Lower leg skin (tissue), 4 donors: ENCODE measurements at regions not wholly inside any gene's neighbourhood (a gene's known extent, or its start where the extent isn't known, plus 50 kb on each side); places are given as distances from the start of the nearest gene placed in this dataset.
"Not testable (repeated sequence)": the region's sequence is repeated elsewhere in the genome, so short reads cannot be mapped to it uniquely, and the experiment has no call there.

ENCODE experiments used
- DNase-seq, 2 donors: peaks; one replicate each; pipeline ENCODE4 v3.0.0-alpha.2; 2019; ENCODE audit warnings: low spot score in 2 of 2
- H3K4me3 ChIP-seq: fragments of 200-600 bp; sonication (generic); 2 replicates; pipeline ENCODE4 v1.5.1; 2017; ENCODE audit warnings: mild to moderate bottlenecking, low read depth; ENCODE audit not compliant: poor library complexity, severe bottlenecking
- POLR2A ChIP-seq, 2 donors: fragments of 450-650 bp; IDR thresholded peaks; one replicate each; pipeline ENCODE4 v1.6.1; 2016 to 2017; ENCODE audit warnings: antibody characterized with exemption in 2 of 2, mild to moderate bottlenecking in 1 of 2, moderate library complexity in 1 of 2
- WGBS, 2 donors: methylation state at CpG; one replicate each; pipeline ENCODE4 v1.1.5; 2018; 5-methylcytosine and 5-hydroxymethylcytosine counted together
- intact Hi-C: fragments of 100-400 bp; cut with DNase I; formaldehyde crosslinking; loops from one replicate; pipeline ENCODE4 v1.15.0; 2023; ENCODE audit warnings: low total_unique reads
- TF ChIP-seq, protein P1 (sequence below), 3 donors: fragments of 450-650 bp; IDR thresholded peaks; one replicate each; pipeline ENCODE4 v1.5.1; 2016; ENCODE audit warnings: antibody characterized with exemption in 3 of 3, mild to moderate bottlenecking in 3 of 3, moderate library complexity in 2 of 3

DNA sequence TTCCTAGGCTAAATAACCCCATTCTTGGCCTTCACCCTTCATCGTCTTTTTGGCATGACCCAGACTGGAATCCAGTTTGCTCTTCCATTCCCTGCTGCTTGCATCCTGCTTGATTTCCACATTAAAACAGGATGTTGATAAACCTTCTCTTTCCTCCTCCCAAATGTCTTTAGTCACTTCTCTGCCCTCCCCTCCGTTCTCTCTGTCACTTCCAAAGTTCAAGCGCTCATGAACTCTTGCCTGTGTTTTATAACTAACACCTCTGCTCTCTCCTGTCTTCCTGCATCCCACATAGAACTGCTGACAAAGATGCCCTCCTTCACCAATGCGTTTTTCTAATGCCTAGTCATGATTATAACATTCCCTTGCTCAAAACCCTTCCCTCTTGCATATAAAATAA, 65.6 kb upstream of the SLC44A3 start:
- no peak for DNase-seq
- WGBS, 2 donors: 57 to 84% methylated on average over 4 of the region's 4 CpGs
- intact Hi-C loops: no loop called here
- TF ChIP-seq POLR2A (IDR thresholded peaks at IDR 0.05): no peak
- TF ChIP-seq, protein P1, sequence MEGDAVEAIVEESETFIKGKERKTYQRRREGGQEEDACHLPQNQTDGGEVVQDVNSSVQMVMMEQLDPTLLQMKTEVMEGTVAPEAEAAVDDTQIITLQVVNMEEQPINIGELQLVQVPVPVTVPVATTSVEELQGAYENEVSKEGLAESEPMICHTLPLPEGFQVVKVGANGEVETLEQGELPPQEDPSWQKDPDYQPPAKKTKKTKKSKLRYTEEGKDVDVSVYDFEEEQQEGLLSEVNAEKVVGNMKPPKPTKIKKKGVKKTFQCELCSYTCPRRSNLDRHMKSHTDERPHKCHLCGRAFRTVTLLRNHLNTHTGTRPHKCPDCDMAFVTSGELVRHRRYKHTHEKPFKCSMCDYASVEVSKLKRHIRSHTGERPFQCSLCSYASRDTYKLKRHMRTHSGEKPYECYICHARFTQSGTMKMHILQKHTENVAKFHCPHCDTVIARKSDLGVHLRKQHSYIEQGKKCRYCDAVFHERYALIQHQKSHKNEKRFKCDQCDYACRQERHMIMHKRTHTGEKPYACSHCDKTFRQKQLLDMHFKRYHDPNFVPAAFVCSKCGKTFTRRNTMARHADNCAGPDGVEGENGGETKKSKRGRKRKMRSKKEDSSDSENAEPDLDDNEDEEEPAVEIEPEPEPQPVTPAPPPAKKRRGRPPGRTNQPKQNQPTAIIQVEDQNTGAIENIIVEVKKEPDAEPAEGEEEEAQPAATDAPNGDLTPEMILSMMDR (IDR thresholded peaks at IDR 0.05): no peak
- H3K4me3 ChIP-seq: no peak overlapping the region

DNA sequence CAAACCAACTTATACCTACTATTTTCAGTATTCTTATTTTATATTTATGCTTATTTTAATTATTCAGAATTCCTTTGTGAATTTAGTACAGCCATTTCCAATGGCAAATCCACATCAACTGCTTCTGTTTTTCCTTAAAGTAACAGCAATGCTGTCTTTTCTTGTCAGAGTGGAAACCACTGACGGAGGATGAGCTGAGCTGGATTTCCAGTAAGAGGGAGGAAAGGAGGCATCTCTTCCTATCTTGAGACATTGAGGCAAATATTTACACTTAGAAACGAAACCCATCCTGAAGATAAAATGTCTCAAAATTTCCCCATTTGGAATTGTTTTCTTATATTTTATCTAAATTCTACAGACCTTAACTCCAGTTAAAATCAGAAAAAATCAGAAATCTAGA, 66.1 kb upstream of the SLC44A3 start:
- intact Hi-C loops: no loop called here
- DNase-seq: no peak
- TF ChIP-seq, protein P1 (IDR thresholded peaks at IDR 0.05): no peak
- no peak for TF ChIP-seq POLR2A (IDR thresholded peaks at IDR 0.05)
- WGBS, 2 donors: 80 to 89% methylated on average over 2 of the region's 2 CpGs
- H3K4me3 ChIP-seq: no peak overlapping the region

DNA sequence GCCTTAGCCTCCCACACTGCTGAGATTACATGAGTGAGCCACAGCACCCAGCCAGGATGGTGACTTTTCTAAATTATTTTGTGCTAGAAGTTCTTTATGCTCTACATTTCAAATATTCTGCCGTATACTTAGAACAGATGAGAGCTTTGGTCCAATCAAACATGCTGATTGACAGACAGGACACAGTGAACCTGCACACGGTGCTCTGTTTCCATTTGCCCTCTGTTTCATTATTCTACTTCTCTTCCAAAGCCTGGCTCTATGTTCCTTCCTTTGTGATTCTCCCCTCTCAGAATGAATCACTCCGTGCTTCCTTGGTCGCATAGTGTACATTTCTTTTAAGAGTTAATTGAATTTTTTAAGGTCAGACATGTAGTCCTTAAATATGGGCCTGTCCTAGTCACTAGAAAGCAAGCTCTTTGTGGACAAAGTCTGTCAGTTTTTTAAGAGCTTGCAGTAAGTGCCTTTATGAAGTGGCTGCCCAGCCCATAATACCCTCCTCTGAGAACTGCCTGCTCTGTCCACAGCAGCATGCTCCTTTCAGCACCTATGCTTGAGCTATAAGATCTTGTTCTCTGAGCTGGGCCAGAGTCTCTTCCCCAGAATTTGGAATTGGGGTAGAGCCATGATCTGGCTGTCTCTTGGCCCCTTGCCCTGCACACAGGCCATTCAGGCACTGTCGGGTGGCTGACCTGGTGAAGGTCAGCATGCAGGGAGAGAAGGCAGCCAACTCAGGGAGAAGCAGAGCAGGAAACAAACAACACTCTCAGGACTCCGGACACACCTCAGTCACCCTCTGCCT, 66.8 kb upstream of the SLC44A3 start:
- TF ChIP-seq, protein P1 (IDR thresholded peaks at IDR 0.05): no peak
- no peak for TF ChIP-seq POLR2A (IDR thresholded peaks at IDR 0.05)
- intact Hi-C loops: no loop called here
- H3K4me3 ChIP-seq: no peak overlapping the region
- DNase-seq: no peak
- WGBS, 2 donors: 55 to 76% methylated on average over 6 of the region's 6 CpGs

DNA sequence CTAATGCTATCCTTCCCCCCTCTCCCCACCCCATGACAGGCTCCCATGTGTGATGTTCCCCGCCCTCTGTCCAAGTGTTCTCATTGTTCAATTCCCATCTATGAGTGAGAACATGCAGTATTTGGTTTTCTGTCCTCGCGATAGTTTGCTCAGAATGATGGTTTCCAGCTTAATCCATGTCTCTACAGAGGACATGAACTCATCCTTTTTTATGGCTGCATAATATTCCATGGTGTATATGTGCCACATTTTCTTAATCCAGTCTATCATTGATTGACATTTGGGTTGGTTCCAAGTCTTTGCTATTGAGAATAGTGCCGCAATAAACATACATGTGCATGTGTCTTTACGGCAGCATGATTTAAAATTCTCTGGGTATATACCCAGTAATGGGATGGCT, 68.7 kb upstream of the SLC44A3 start:
- H3K4me3 ChIP-seq, DNase-seq, intact Hi-C loops: not testable (repeated sequence)
- WGBS, 2 donors: 98 to 100% methylated on average over 5 of the region's 5 CpGs

- DNase-seq: no peak
- WGBS, 2 donors: 66 to 73% methylated on average over 8 of the region's 8 CpGs
- intact Hi-C loops: no loop called here
- H3K4me3 ChIP-seq: no peak overlapping the region
- no peak for TF ChIP-seq POLR2A (IDR thresholded peaks at IDR 0.05)
- TF ChIP-seq, protein P1 (IDR thresholded peaks at IDR 0.05): no peak
Observed at GRCh38 chr1:94746635-94747525, 73.3 kb upstream of the SLC44A3 start.

GRCh38 chr1:94745742-94746141, 74.4 kb upstream of the SLC44A3 start:
- intact Hi-C loops: no loop called here

More at GRCh38 chr1:94745742-94746141, 74.4 kb upstream of the SLC44A3 start:
- H3K4me3 ChIP-seq: no peak overlapping the region
- DNase-seq: no peak
- no peak for TF ChIP-seq POLR2A (IDR thresholded peaks at IDR 0.05)
- TF ChIP-seq, protein P1 (IDR thresholded peaks at IDR 0.05): no peak
